GM21619 (cell line): ENCODE measurements at regions not wholly inside any gene's neighbourhood (a gene's known extent, or its start where the extent isn't known, plus 50 kb on each side); places are given as distances from the start of the nearest gene placed in this dataset.
"Not testable (repeated sequence)": the region's sequence is repeated elsewhere in the genome, so short reads cannot be mapped to it uniquely, and the experiment has no call there.

Experiments
- ATAC-seq: cut with Tn5 transposase; IDR thresholded peaks from one replicate; pipeline ENCODE4 v1.9.1; 2021; ENCODE audit not compliant: unreplicated experiment

GRCh38 chr6:112504621-112505020 is 157.5 kb downstream of the RFPL4B start:
- no peak for ATAC-seq

DNA sequence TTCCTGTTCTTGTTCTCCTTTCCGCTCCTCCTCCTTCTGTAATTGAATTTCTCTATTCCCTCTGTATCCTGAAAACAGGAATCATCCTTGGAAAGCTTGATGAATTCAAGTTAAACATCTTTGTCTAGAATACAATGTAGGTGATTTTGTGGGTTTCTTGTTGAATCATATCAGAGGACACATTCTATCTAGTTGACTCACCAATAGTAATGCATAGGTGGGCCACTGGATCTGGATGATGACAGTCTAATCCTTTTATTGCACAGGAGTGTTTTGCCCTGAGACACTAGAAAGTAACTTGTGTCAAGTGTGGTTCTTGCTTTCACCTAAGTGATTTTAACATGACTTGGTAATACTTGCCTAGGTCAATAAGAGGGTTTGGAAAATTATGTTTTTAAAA is 164.3 kb downstream of the RFPL4B start:
- no peak for ATAC-seq

- ATAC-seq: no peak
These were observed 166.0 kb downstream of the RFPL4B start for GRCh38 chr6:112513175-112513574.

GRCh38 chr6:112522587-112522986 is 175.5 kb downstream of the RFPL4B start:
- ATAC-seq: no peak

GRCh38 chr6:112524071-112524470 is 176.9 kb downstream of the RFPL4B start:
- ATAC-seq: no peak

DNA sequence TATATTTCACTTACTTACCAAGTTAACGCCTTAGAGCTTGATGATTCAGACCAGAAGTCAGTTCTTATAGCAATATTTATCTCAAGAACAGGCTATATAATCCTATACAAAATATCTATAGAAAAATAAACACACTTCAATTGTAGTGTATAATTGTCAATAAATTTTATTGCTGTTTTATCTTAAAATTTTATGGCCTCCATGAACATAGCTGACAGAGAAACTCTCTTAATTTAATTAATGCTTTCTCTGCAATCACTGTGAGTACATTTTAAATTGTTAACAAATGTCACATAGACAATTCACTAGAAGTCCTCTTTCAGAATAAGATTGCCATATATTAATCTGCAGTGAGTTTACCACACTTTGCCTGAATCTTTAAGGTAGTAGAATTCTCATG is 178.6 kb downstream of the RFPL4B start:
- no peak for ATAC-seq

- ATAC-seq: no peak
These were observed 179.5 kb downstream of the RFPL4B start for GRCh38 chr6:112526594-112526993.

DNA sequence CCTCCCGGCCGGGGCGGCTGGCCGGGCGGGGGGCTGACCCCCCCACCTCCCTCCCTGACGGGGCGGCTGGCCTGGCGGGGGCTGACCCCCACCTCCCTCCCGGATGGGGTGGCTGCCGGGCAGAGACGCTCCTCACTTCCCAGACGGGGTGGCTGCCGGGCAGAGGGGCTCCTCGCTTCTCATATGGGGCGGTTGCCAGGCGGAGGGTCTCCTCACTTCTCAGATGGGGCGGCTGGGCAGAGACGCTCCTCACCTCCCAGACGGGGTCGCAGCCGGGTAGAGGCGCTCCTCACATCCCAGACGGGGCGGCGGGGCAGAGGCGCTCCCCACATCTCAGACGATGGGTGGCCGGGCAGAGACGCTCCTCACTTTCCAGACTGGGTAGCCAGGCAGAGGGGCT is 181.2 kb downstream of the RFPL4B start:
- not testable (repeated sequence) for ATAC-seq

DNA sequence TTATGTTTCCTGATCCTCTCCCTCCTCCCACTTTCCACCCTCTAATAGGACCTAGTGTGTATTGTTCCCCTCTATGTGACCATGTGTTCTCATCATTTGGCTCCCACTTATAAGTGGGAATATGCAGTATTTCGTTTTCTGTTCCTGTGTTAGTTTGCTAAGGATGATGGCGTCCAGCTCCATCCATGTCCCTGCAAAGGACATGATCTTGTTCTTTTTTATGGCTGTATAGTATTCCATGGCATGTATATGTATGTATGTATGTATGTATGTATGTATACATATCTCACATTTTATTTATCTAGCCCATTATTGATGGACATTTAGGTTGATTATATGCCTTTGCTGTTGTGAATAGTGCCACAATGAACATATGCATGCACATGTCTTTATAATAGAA is 188.7 kb downstream of the RFPL4B start:
- ATAC-seq: no peak

DNA sequence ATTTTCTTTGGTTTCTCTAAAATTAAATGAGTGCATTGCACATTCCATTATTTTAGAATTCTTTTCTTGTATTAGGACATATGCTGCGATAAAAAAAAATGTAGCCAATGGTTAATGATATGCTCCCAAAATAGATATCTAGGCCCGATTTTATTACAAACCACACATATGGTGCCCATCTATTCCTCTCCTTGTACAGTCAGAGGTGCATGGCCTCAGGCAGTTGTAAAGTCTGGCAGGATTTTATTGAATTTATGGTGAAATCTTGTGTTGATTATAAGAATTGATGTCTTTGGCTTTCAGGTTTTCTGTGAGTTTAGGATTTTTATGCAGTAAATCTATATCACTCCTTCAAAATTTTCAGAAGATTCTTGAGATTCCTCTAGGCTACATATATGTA is 192.2 kb downstream of the RFPL4B start:
- no peak for ATAC-seq

GRCh38 chr6:112541847-112542246 is 194.7 kb downstream of the RFPL4B start:
- not testable (repeated sequence) for ATAC-seq

- not testable (repeated sequence) for ATAC-seq
These were observed 200.4 kb downstream of the RFPL4B start for GRCh38 chr6:112547321-112548085.

DNA sequence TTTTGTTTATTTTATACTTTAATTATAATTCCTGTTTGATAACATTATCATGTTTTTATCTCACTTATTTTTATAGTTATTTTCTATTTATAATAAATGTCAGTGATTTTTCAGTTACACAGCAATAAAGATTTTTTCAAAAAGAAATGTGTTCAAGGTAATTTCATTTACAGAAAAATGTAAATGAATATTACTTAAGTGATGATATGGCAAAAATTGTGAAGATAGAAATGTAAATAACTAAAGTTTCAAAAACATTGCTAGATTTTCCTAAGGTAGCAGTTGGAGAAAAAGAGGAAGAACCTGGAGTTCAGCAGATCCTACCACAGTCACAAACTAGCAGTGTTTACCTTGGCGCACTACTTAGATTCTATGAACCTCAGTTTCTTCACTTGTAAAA is 202.6 kb downstream of the RFPL4B start:
- no peak for ATAC-seq

DNA sequence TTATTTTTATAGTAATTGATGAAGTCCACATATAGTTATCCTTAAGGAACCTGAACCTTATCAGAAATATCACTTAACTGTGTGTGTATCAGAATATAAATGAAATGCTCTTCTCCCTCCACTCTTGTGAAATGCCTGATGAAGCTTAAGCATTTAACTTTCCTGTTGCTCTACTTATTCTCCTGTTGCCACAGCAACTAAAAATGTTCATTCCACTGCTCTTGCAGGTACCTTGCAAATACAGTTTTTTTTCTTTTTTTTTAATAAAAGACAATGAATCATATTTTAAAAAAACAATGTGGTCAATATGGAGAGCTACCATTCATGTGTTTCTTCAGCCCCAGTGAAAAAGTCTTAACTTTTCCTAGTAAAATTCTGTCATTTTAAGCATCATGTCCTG is 210.3 kb downstream of the RFPL4B start:
- no peak for ATAC-seq

DNA sequence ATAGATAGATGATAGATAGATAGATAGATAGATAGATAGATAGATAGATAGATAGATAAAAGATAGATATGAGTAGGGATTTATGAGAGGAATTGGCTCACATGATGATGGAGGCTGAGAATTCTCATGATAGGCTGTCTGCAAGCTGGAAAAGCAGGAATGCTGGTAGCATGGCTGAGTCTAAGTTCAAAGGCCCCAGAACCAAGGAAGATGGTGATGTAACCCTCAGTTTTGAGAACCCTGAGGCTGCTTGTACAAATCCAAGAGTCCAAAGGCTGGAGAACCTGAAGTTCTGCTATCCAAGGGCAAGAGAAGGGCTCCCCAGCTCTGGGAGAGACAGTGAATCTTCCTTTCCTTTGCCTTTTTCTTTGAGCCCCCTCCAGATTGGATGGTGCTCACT is 210.8 kb downstream of the RFPL4B start:
- ATAC-seq: no peak

DNA sequence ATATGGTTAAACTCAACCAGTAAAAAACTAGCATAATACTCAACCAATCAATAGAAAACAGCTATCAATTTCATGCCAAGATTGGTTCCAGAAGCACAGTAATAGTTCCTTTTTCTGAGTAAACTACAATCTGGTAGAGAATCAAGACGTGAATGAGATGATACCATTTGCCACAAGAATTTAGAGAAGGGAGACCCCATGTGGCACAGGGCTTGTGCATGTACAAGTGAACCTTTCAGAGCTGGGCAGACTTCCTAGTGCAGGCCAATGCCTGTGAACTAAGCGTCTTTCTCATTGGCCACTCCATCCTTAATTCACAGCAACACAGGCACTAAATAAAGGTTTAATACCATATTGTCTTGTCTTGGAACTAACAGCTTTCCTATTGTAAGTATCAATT is 213.5 kb downstream of the RFPL4B start:
- no peak for ATAC-seq

- no peak for ATAC-seq
These were observed 215.4 kb downstream of the RFPL4B start for GRCh38 chr6:112562301-112563231.

GRCh38 chr6:112563368-112563767 is 216.2 kb downstream of the RFPL4B start:
- no peak for ATAC-seq

- no peak for ATAC-seq
These were observed 220.9 kb downstream of the RFPL4B start for GRCh38 chr6:112568066-112568465.

- ATAC-seq: no peak
These were observed 224.5 kb downstream of the RFPL4B start for GRCh38 chr6:112571488-112572270.

GRCh38 chr6:112574190-112574589 is 227.1 kb downstream of the RFPL4B start:
- ATAC-seq: no peak
